ENCODE measurements at regions not wholly inside any gene's neighbourhood (a gene's known extent, or its start where the extent isn't known, plus 50 kb on each side); places are given as distances from the start of the nearest gene placed in this dataset.

DNA sequence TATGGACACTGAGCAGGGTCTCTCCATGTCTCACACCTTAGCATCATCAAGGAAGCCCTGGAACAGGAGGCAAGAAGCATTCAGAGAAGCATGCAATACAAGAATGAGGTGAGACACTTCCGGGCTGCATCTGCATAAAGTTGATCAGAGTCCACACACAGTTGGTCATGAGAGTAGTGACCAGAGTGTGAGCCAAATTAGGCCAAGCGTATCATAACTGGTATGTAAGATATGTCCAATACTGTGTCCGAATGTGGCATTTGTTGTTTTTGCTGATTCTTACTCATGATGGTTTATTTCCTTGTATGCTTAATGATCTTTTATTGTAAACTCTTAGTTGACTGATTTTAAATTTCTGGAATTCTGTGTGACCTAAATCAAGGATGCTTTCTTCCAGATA, 315.7 kb downstream of the INSC start:
- ChIA-PET POLR2A (no interaction called here), CTCF (no interaction called here)
- TF ChIP-seq CTCF (IDR thresholded peaks at IDR 0.05; ENCODE audit: insufficient read depth, low read length, missing control alignments), result no peak
- H3K4me3 ChIP-seq (ENCODE audit: low read depth, low read length), result no peak overlapping the region
- no peak for DNase-seq (ENCODE audit: low read depth, low spot score)

- TF ChIP-seq CTCF (IDR thresholded peaks at IDR 0.05; ENCODE audit: insufficient read depth, low read length, missing control alignments), result no peak
- DNase-seq (ENCODE audit: low read depth, low spot score), result no peak
- ChIA-PET POLR2A (no interaction called here), CTCF (no interaction called here)
- no peak overlapping the region for H3K4me3 ChIP-seq (ENCODE audit: low read depth, low read length)
Measured at GRCh38 chr11:15434529-15434928, 319.8 kb downstream of the INSC start.

DNA sequence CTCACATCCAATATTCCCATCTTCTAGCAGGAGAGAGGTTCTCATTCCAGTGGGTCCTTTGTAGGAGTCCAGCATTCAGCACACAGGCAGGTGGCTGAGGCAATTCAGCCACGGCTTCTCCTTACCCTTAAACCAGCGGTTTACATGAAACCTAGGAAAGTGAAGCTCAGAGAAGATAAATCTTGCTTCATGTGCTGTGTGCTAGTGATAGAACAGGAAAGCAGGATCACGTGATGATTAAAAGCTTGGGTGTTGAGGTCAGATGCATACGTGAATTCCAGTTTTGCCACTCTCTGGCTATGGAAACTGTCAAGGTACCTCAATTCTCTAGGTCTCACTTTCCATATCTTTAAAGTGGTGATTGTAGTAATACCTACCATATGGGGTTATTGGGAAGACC, 331.6 kb downstream of the INSC start:
- H3K4me3 ChIP-seq (ENCODE audit: low read depth, low read length), result no peak overlapping the region
- no peak for DNase-seq (ENCODE audit: low read depth, low spot score)
- ChIA-PET POLR2A (no interaction called here), CTCF (no interaction called here)
- TF ChIP-seq CTCF (IDR thresholded peaks at IDR 0.05; ENCODE audit: insufficient read depth, low read length, missing control alignments), result no peak

DNA sequence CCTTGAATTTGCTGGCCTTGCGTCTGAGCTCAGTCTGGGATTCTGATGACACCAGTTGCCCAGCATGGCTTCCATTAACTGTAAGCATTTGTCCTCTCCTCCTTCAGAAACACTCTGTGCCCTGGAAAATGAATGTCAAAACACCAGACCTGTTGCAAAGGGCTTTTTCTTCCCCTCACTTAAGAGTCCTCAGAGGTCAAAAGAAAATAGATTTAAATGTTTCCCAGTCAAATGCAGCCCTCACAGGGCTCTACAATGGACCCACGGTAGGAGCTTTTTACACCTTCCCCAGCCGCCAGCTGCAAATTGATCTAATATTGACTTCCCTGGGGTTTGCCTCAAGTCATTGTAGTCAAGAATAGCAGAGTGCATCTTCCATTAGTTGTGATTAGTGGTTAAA, 332.2 kb downstream of the INSC start:
- DNase-seq (ENCODE audit: low read depth, low spot score), result no peak
- ChIA-PET CTCF (no interaction called here), POLR2A (no interaction called here)
- no peak overlapping the region for H3K4me3 ChIP-seq (ENCODE audit: low read depth, low read length)
- TF ChIP-seq CTCF (IDR thresholded peaks at IDR 0.05; ENCODE audit: insufficient read depth, low read length, missing control alignments), result no peak

GRCh38 chr11:15451713-15452112, 337.0 kb downstream of the INSC start:
- POLR2A ChIA-PET, result no interaction called here
- no peak overlapping the region for H3K4me3 ChIP-seq (ENCODE audit: low read depth, low read length)
- CTCF ChIA-PET, result no interaction called here
- DNase-seq (ENCODE audit: low read depth, low spot score), result no peak
- TF ChIP-seq CTCF (IDR thresholded peaks at IDR 0.05; ENCODE audit: insufficient read depth, low read length, missing control alignments), result no peak

DNA sequence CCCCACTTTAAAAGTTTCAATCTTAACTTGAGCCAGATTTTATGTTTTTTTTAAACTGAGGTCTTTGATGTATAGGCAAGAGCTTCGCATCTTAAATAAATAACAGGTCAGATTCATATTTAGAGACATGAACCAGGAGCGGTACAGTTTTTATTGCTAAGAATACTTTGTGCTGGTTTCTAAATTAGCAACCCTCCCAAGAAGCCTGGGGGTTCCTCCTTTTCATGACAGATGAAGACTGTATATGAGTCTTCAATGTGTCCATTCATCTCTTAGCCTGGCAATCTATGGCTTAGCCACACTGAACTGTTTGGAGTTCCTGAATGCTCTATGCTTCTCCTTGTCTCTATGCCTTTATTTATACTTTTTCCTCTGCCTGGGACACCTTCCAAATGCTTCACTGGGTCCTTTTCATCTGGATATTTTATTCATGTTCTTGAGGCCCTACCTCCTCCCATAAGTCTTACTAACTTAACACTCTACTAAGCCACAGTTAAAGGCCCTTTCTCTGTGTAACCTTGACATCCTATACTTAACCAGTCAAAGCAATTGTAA, 338.6 kb downstream of the INSC start:
- H3K4me3 ChIP-seq (ENCODE audit: low read depth, low read length), result no peak overlapping the region
- CTCF ChIA-PET, result no interaction called here
- no peak for TF ChIP-seq CTCF (IDR thresholded peaks at IDR 0.05; ENCODE audit: insufficient read depth, low read length, missing control alignments)
- DNase-seq (ENCODE audit: low read depth, low spot score), result no peak
- POLR2A ChIA-PET, result no interaction called here
